Endothelial cell of umbilical vein (primary cell): ENCODE measurements at regions not wholly inside any gene's neighbourhood (a gene's known extent, or its start where the extent isn't known, plus 50 kb on each side); places are given as distances from the start of the nearest gene placed in this dataset.

Source experiments
- BruUV-seq: library from RNA; stranded (reverse); fragments of 400-500 nt; replicated peaks from 2 replicates; lab custom pipeline; 2021; lab: Mats Ljungman, UMichigan
- CTCF ChIA-PET: fragments of 300-600, 350-600 bp; sonication (Branson Sonifier 250); formaldehyde crosslinking; loops from one replicate; lab custom pipeline; 2021; ENCODE audit warnings: antibody characterized with exemption, inconsistent platforms; lab: Charles Lee
- POLR2A ChIA-PET: fragments of 300-600, 350-600 bp; sonication (Branson Sonifier 250); formaldehyde crosslinking; loops from one replicate; lab custom pipeline; 2021; ENCODE audit warnings: antibody characterized with exemption, inconsistent platforms; lab: Charles Lee
- DNase-seq: peaks from one replicate; pipeline ENCODE4 v3.0.0-alpha.2; 2011; ENCODE audit warnings: low read depth, low spot score
- FAIRE-seq: peaks from 2 replicates; lab custom pipeline; 2011; peaks lifted over from hg19 to GRCh38; lab: Jason Lieb, UNC
- H2AFZ ChIP-seq: 2 replicates; pipeline ENCODE4 v1.6.0; 2012; ENCODE audit warnings: low read depth, low read length, control low read depth, inconsistent platforms
- H3K27ac ChIP-seq: 2 replicates; pipeline ENCODE4 v1.5.1; 2011; ENCODE audit warnings: low read depth, mild to moderate bottlenecking, control low read depth, low read length, moderate library complexity; ENCODE audit not compliant: insufficient read depth
- H3K27me3 ChIP-seq, 2 experiments: 2 replicates each; pipeline versions ENCODE4 v1.6.0 to v1.6.1; 2011; ENCODE audit warnings: low read length in 2 of 2, mixed read lengths in 1 of 2; ENCODE audit not compliant: control insufficient read depth in 2 of 2, insufficient read depth in 2 of 2
- H3K36me3 ChIP-seq, 2 experiments: 2 replicates in 1 of 2; 3 replicates in 1 of 2; pipeline ENCODE4 v1.5.1; 2011; ENCODE audit warnings: low read length in 2 of 2, mild to moderate bottlenecking in 1 of 2, moderate library complexity in 1 of 2; ENCODE audit not compliant: control insufficient read depth in 2 of 2, insufficient read depth in 2 of 2; ENCODE audit errors: extremely low read depth in 1 of 2
- H3K4me1 ChIP-seq: 3 replicates; pipeline ENCODE4 v1.5.1; 2011; ENCODE audit warnings: mild to moderate bottlenecking, low read length; ENCODE audit not compliant: control insufficient read depth, insufficient read depth; ENCODE audit errors: extremely low read depth
- H3K4me2 ChIP-seq: 2 replicates; pipeline ENCODE4 v1.6.1; 2011; ENCODE audit warnings: low read length, control low read depth, mixed read lengths; ENCODE audit not compliant: insufficient read depth
- H3K4me3 ChIP-seq, 3 experiments: fragments of 200-600 bp in 1 of 3; sonication (generic), shearing (Covaris generic) in 1 of 3; replicated peaks in 1 of 3; 2 replicates each; pipeline ENCODE4 v1.5.1; 2011 to 2016; ENCODE audit warnings: control low read depth in 3 of 3, low read length in 3 of 3, mild to moderate bottlenecking in 2 of 3, inconsistent platforms in 1 of 3, low read depth in 1 of 3, moderate library complexity in 1 of 3; ENCODE audit not compliant: insufficient read depth in 1 of 3
- H3K79me2 ChIP-seq: 2 replicates; pipeline ENCODE4 v1.6.0; 2012; ENCODE audit warnings: low read length, inconsistent platforms; ENCODE audit not compliant: control insufficient read depth, insufficient read depth
- H3K9ac ChIP-seq: replicated peaks from 2 replicates; pipeline ENCODE3; 2011; ENCODE audit warnings: low read length, control low read depth; ENCODE audit not compliant: insufficient read depth; ENCODE audit errors: extremely low read depth
- H3K9me1 ChIP-seq: replicated peaks from 3 replicates; pipeline ENCODE4 v1.6.0; 2011; ENCODE audit warnings: mild to moderate bottlenecking, low read length; ENCODE audit not compliant: control insufficient read depth, insufficient read depth; ENCODE audit errors: extremely low read depth
- H3K9me3 ChIP-seq: replicated peaks from 2 replicates; pipeline ENCODE4 v1.5.1; 2012; ENCODE audit warnings: low read length, inconsistent platforms; ENCODE audit not compliant: control insufficient read depth, insufficient read depth
- H4K20me1 ChIP-seq: replicated peaks from 2 replicates; pipeline ENCODE3; 2011; ENCODE audit warnings: mild to moderate bottlenecking, low read length; ENCODE audit not compliant: control insufficient read depth, insufficient read depth; ENCODE audit errors: extremely low read depth
- CTCF ChIP-seq, 2 donors: IDR thresholded peaks; 1 replicate in 1 of 2; 2 replicates in 1 of 2; pipeline ENCODE4 v1.5.1; 2011; ENCODE audit warnings: low read length in 2 of 2, mild to moderate bottlenecking in 2 of 2, moderate library complexity in 2 of 2, control low read depth in 1 of 2, inconsistent platforms in 1 of 2, low read depth in 1 of 2; ENCODE audit not compliant: insufficient read depth in 1 of 2; ENCODE audit errors: extremely low read depth in 1 of 2
- EZH2 ChIP-seq: IDR thresholded peaks from 2 replicates; pipeline ENCODE4 v1.6.1; 2012; ENCODE audit warnings: borderline replicate concordance, low read depth, mild to moderate bottlenecking, moderate library complexity, low read length, inconsistent platforms; ENCODE audit not compliant: severe bottlenecking
- FOS ChIP-seq: IDR thresholded peaks from 2 replicates; pipeline ENCODE4 v1.6.1; 2011; ENCODE audit warnings: mild to moderate bottlenecking, low read length, moderate library complexity, borderline replicate concordance; ENCODE audit not compliant: insufficient read depth
- GATA2 ChIP-seq: IDR thresholded peaks from 2 replicates; pipeline ENCODE4 v1.7.0; 2011; ENCODE audit warnings: low read depth, mild to moderate bottlenecking, moderate library complexity, mixed read lengths, low read length; ENCODE audit not compliant: insufficient read length, insufficient read depth
- JUN ChIP-seq: IDR thresholded peaks from 2 replicates; pipeline ENCODE4 v1.6.1; 2011; ENCODE audit warnings: borderline replicate concordance, low read depth; ENCODE audit not compliant: insufficient read length, insufficient read depth
- POLR2A ChIP-seq: IDR thresholded peaks from 2 replicates; pipeline ENCODE4 v1.6.1; 2012; ENCODE audit warnings: low read depth, mild to moderate bottlenecking, control low read depth, low read length
- POLR2AphosphoS5 ChIP-seq: IDR thresholded peaks from 2 replicates; pipeline ENCODE4 v1.6.1; 2012; ENCODE audit warnings: low read depth, mild to moderate bottlenecking, control low read depth, low read length, moderate library complexity; ENCODE audit not compliant: insufficient read depth
- dilution Hi-C: fragments of 300-500 bp; cut with MboI; formaldehyde crosslinking; loops from one replicate; pipeline ENCODE4 v1.15.0; 2019; ENCODE audit warnings: low sequenced_read_pairs; ENCODE audit not compliant: extremely low pct_ligation_motif_present
- intact Hi-C: fragments of 100-400 bp; cut with micrococcal nuclease; formaldehyde crosslinking; loops from one replicate; pipeline ENCODE4 v1.10.0; 2022
- TF ChIP-seq, protein P1 (sequence below): IDR thresholded peaks from 2 replicates; pipeline ENCODE4 v1.6.1; 2011; ENCODE audit not compliant: insufficient read depth, insufficient read length

- intact Hi-C loops: no loop called here
- no peak for FAIRE-seq
- no peak for DNase-seq
- Histone ChIP-seq H3K36me3 (no peaks in the 10 kb centered on the region), H3K79me2 (no peaks in the 10 kb centered on the region), H4K20me1 (no peaks in the 10 kb centered on the region), H3K9me3 (no peaks in the 10 kb centered on the region), H3K4me1 (no peaks in the 10 kb centered on the region), H3K4me3 (no peak overlapping the region), H3K27ac (no peak overlapping the region), H3K9ac (no peak overlapping the region), H3K27me3 (peaks cover 0 to 4% of the 10 kb centered on the region in 2 experiments), H3K9me1 (no peaks in the 10 kb centered on the region), H2AFZ (no peak overlapping the region), H3K4me2 (no peak overlapping the region)
- CTCF ChIA-PET: interaction anchor here (1.3 kb wide), 1 partner anchor 14 kb away, joined by 5 read pairs; no protein-coding TSS in a partner anchor
- BruUV-seq: no TSS peak
- dilution Hi-C loops: no loop called here
- POLR2A ChIA-PET: no interaction called here
- TF ChIP-seq POLR2AphosphoS5: no peak
- no peak for TF ChIP-seq FOS
- no peak for TF ChIP-seq GATA2
These were observed 62.5 kb upstream of the PAPOLG start for GRCh38 chr2:60693551-60693950.

GRCh38 chr2:60695793-60696192 lies 60.3 kb upstream of the PAPOLG start:
- DNase-seq: no peak
- Histone ChIP-seq H3K4me2 (no peak overlapping the region), H3K9me3 (no peaks in the 10 kb centered on the region), H3K27ac (no peak overlapping the region), H3K4me3 (no peak overlapping the region), H3K9me1 (no peaks in the 10 kb centered on the region), H3K4me1 (no peaks in the 10 kb centered on the region), H2AFZ (no peak overlapping the region), H3K27me3 (peaks cover 0 to 4% of the 10 kb centered on the region in 2 experiments), H3K79me2 (no peaks in the 10 kb centered on the region), H3K36me3 (no peaks in the 10 kb centered on the region), H3K9ac (no peak overlapping the region), H4K20me1 (no peaks in the 10 kb centered on the region)
- intact Hi-C loops (no loop called here), dilution Hi-C loops (no loop called here)
- ChIA-PET POLR2A (no interaction called here), CTCF (interaction anchor here (0.9 to 2.1 kb wide), 5 partner anchors 10 to 23 kb away, joined by 4 to 8 read pairs (median 4); no protein-coding TSS in a partner anchor)
- no peak for TF ChIP-seq CTCF (IDR thresholded peaks at IDR 0.05; ENCODE audit: extremely low read depth in 1 of 2, insufficient read depth in 1 of 2, low read depth in 1 of 2, low read length in 2 of 2)
- TF ChIP-seq JUN: no peak
- no peak for TF ChIP-seq GATA2
- TF ChIP-seq, protein P1, sequence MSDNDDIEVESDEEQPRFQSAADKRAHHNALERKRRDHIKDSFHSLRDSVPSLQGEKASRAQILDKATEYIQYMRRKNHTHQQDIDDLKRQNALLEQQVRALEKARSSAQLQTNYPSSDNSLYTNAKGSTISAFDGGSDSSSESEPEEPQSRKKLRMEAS: no peak
- TF ChIP-seq POLR2A: no peak
- TF ChIP-seq EZH2: no peak
- no peak for FAIRE-seq
- no TSS peak for BruUV-seq
